SU-DHL-6 (cell line): ENCODE measurements at regions not wholly inside any gene's neighbourhood (a gene's known extent, or its start where the extent isn't known, plus 50 kb on each side); places are given as distances from the start of the nearest gene placed in this dataset.

Experiments
- H2AFZ ChIP-seq: fragments of 200-600 bp; sonication (generic); 2 replicates; pipeline ENCODE4 v1.6.1; 2014; ENCODE audit warnings: low read depth, mild to moderate bottlenecking, moderate library complexity, mixed read lengths, antibody characterized with exemption, low read length; ENCODE audit not compliant: severe bottlenecking
- H3F3A ChIP-seq: fragments of 200-600 bp; shearing (Covaris generic); 2 replicates; pipeline ENCODE4 v1.6.0; 2016; ENCODE audit warnings: antibody characterized with exemption, mild to moderate bottlenecking; ENCODE audit not compliant: insufficient read depth
- H3K27ac ChIP-seq: fragments of 200-600 bp; sonication (generic); 2 replicates; pipeline ENCODE4 v1.5.1; 2016; ENCODE audit warnings: low read depth, mild to moderate bottlenecking, low read length, moderate library complexity, mixed read lengths
- H3K27me3 ChIP-seq: fragments of 200-600 bp; sonication (generic), shearing (Covaris generic); 2 replicates; pipeline ENCODE4 v1.6.0; 2014; ENCODE audit warnings: mild to moderate bottlenecking, low read length
- H3K36me3 ChIP-seq: fragments of 200-600 bp; sonication (generic); 2 replicates; pipeline ENCODE4 v1.6.1; 2014; ENCODE audit warnings: mild to moderate bottlenecking, low read length, mixed read lengths
- H3K4me2 ChIP-seq: fragments of 300-600, 200-600 bp; shearing (Covaris generic), sonication (generic); 2 replicates; pipeline ENCODE4 v1.6.0; 2014; ENCODE audit warnings: low read length, low read depth, mild to moderate bottlenecking; ENCODE audit not compliant: poor library complexity, severe bottlenecking
- H3K4me3 ChIP-seq: fragments of 200-600 bp; sonication (generic); 2 replicates; pipeline ENCODE4 v1.5.1; 2014; ENCODE audit warnings: antibody characterized with exemption, low read length, mild to moderate bottlenecking, mixed read lengths; ENCODE audit not compliant: insufficient read depth, poor library complexity, severe bottlenecking
- H3K79me2 ChIP-seq: fragments of 200-600 bp; sonication (generic); 2 replicates; pipeline ENCODE4 v1.6.1; 2014; ENCODE audit warnings: mild to moderate bottlenecking, low read length, moderate library complexity; ENCODE audit not compliant: insufficient read depth
- H3K9ac ChIP-seq: fragments of 200-600 bp; sonication (generic); 2 replicates; pipeline ENCODE4 v1.7.0; 2014; ENCODE audit warnings: mild to moderate bottlenecking, low read length
- H3K9me2 ChIP-seq: fragments of 200-600 bp; sonication (generic); replicated peaks from 2 replicates; pipeline ENCODE4 v1.6.1; 2014; ENCODE audit warnings: low read length; ENCODE audit not compliant: insufficient read depth
- H3K9me3 ChIP-seq: fragments of 200-600 bp; sonication (generic); 2 replicates; pipeline ENCODE4 v1.6.1; 2014; ENCODE audit warnings: low read length, mixed read lengths; ENCODE audit not compliant: insufficient read depth
- H4K20me1 ChIP-seq: fragments of 200-600 bp; sonication (generic); 2 replicates; pipeline ENCODE4 v1.6.1; 2014; ENCODE audit warnings: low read depth, mild to moderate bottlenecking, antibody characterized with exemption, low read length, moderate library complexity, mixed read lengths
- CTCF ChIP-seq: fragments of 200-600 bp; sonication (generic); IDR thresholded peaks from one replicate; pipeline ENCODE4 v1.5.1; 2017; ENCODE audit warnings: antibody characterized with exemption, mild to moderate bottlenecking, low read length, moderate library complexity; ENCODE audit not compliant: insufficient read depth, poor library complexity, severe bottlenecking
- EZH2phosphoT487 ChIP-seq: fragments of 200-600 bp; sonication (generic), shearing (Covaris generic); conservative IDR thresholded peaks from 2 replicates; pipeline ENCODE4 v1.6.1; 2018; ENCODE audit warnings: mild to moderate bottlenecking, antibody characterized with exemption, low read length, moderate library complexity, mixed read lengths

DNA sequence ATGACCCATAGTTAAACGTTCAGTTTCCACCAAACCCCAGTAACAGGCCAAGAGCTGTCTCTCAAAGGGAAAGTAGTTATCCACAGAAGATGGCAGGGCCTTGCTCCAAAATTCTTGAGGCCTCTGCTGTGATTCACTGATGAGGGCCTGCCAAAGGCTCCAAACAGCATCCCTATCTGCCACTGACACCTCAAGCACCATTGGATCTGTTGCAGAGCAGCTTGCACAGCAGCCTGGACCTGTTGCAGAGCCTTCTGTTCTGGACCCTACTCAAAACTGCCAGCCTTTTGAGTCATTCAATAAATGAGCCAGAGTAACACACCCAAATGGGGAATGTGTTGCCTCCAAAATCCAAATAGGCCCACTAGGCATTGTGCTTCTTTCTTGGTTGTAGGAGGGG, 741.5 kb upstream of the RGMB start:
- Histone ChIP-seq H3K4me2 (no peak overlapping the region), H4K20me1 (no peaks in the 10 kb centered on the region), H3K9ac (no peak overlapping the region), H3K4me3 (no peak overlapping the region), H3K79me2 (no peaks in the 10 kb centered on the region), H3K27me3 (no peaks in the 10 kb centered on the region), H3K27ac (no peak overlapping the region), H3K9me2 (no peaks in the 10 kb centered on the region), H3K36me3 (no peaks in the 10 kb centered on the region), H2AFZ (no peak overlapping the region), H3F3A (no peaks in the 10 kb centered on the region), H3K9me3 (no peaks in the 10 kb centered on the region)
- TF ChIP-seq EZH2phosphoT487 (no peak), CTCF (no peak)

GRCh38 chr5:98041661-98042060, 731.8 kb upstream of the RGMB start:
- no peak overlapping the region for H3K27ac ChIP-seq

DNA sequence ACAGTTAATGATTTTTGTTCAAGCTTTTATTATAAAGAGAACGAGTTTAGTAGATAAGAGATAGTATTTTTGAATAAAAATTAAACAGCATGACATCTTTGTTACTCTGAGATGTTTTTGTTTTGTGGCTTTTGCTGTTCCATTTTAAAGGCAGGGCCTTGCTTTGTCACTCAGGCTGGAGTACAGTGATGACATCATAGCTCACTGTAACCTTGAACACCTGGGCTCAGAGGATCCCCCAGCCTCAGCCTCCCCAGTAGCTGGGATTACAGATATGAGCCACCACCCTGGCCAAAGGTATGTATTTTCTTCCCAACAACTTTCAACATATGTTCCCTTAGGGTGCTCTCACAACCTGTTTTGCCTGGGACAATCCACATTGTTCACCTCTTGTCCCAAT, 730.9 kb upstream of the RGMB start:
- TF ChIP-seq CTCF (no peak), EZH2phosphoT487 (no peak)
- Histone ChIP-seq H3K36me3 (no peaks in the 10 kb centered on the region), H3K27me3 (no peaks in the 10 kb centered on the region), H3K9me2 (no peaks in the 10 kb centered on the region), H3F3A (no peaks in the 10 kb centered on the region), H4K20me1 (no peaks in the 10 kb centered on the region), H3K4me3 (no peak overlapping the region), H3K79me2 (no peaks in the 10 kb centered on the region), H3K9ac (no peak overlapping the region), H2AFZ (no peak overlapping the region), H3K27ac (no peak overlapping the region), H3K9me3 (no peaks in the 10 kb centered on the region), H3K4me2 (no peak overlapping the region)

More at GRCh38 chr5:98041661-98042060, 731.8 kb upstream of the RGMB start:
- no peaks in the 10 kb centered on the region for H3K27me3 ChIP-seq
- H3K4me2 ChIP-seq: no peak overlapping the region
- H2AFZ ChIP-seq: no peak overlapping the region
- no peaks in the 10 kb centered on the region for H3F3A ChIP-seq
- no peaks in the 10 kb centered on the region for H3K36me3 ChIP-seq
- TF ChIP-seq CTCF (no peak), EZH2phosphoT487 (no peak)
- no peaks in the 10 kb centered on the region for H3K9me3 ChIP-seq
- H4K20me1 ChIP-seq: no peaks in the 10 kb centered on the region
- H3K79me2 ChIP-seq: no peaks in the 10 kb centered on the region
- no peak overlapping the region for H3K4me3 ChIP-seq
- no peaks in the 10 kb centered on the region for H3K9me2 ChIP-seq
- no peak overlapping the region for H3K9ac ChIP-seq

DNA sequence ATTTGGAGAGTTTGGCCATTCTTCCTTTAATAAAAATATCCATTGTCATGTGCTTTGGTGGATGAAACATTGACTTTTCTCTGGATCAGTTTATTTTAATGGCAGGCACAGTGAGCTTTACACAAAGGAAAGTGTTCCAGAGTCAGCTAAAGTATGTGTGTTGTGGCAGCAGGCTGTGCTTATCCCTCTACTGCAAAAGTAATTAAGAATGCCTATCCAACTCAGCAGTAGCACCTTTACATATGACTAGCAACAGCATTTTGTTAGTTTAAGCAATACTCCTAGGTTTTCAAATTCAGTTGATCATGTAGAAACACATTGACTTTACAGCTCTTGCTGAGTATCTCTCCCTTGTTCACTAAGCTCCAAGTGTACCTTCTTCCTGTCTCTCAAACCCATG, 730.5 kb upstream of the RGMB start:
- Histone ChIP-seq H3K9me2 (no peaks in the 10 kb centered on the region), H3K27ac (no peak overlapping the region), H3K9ac (no peak overlapping the region), H3K9me3 (no peaks in the 10 kb centered on the region), H4K20me1 (no peaks in the 10 kb centered on the region), H3F3A (no peaks in the 10 kb centered on the region), H2AFZ (no peak overlapping the region), H3K4me2 (no peak overlapping the region), H3K79me2 (no peaks in the 10 kb centered on the region), H3K27me3 (no peaks in the 10 kb centered on the region), H3K4me3 (no peak overlapping the region), H3K36me3 (no peaks in the 10 kb centered on the region)
- no peak for TF ChIP-seq EZH2phosphoT487
- no peak for TF ChIP-seq CTCF
